ENCODE measurements at regions not wholly inside any gene's neighbourhood (a gene's known extent, or its start where the extent isn't known, plus 50 kb on each side); places are given as distances from the start of the nearest gene placed in this dataset.

- no peak for DNase-seq (ENCODE audit: low read depth)
Measured at GRCh38 chr2:16296331-16297250, 356.2 kb downstream of the MYCN start.

- no peak for DNase-seq (ENCODE audit: low read depth)
Measured at GRCh38 chr2:16296038-16296290, 355.6 kb downstream of the MYCN start.

GRCh38 chr2:16294791-16295190 is 354.4 kb downstream of the MYCN start:
- no peak for DNase-seq (ENCODE audit: low read depth)

GRCh38 chr2:16293871-16294270 is 353.5 kb downstream of the MYCN start:
- no peak for DNase-seq (ENCODE audit: low read depth)

- DNase-seq (ENCODE audit: low read depth): no peak
Measured at GRCh38 chr2:16293398-16293797, 353.0 kb downstream of the MYCN start.

- DNase-seq (ENCODE audit: low read depth): no peak
Measured at GRCh38 chr2:16291731-16292550, 351.6 kb downstream of the MYCN start.

- no peak for DNase-seq (ENCODE audit: low read depth)
Measured at GRCh38 chr2:16291226-16291625, 350.9 kb downstream of the MYCN start.

DNA sequence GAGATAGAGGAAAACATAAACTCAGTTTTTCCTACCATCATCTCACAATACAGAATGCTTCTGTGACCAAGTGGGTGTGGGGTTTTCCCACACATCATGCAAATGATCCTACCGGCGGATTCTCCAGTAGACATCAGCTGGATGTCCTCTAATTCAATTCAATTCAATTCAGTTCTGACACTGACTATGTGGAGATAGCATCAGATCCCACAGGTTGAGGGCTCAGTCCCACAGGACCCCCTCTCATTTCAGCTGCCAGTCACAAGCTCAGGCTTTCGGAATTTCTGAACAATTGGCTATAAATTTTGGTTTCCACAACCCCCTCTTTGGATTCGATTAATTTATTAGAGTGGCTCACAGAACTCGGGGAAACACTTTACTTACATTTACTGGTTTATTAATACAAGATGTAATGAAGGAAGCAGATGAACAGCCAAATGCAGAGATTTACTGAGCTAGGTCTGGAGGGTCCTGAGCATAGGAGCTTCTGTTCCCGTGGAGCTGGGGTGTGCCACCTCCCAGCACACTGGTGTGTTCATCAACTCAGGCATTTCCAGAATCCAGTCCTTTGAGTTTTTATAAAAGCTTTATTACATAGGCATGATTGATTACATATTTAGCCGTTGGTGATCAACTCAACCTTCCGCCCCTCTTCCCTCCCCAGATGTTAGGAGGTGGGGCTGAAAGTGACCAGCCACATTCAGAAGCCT is 350.1 kb downstream of the MYCN start:
- no peak for DNase-seq (ENCODE audit: low read depth)

GRCh38 chr2:16288371-16289112 is 348.2 kb downstream of the MYCN start:
- no peak for DNase-seq (ENCODE audit: low read depth)

DNA sequence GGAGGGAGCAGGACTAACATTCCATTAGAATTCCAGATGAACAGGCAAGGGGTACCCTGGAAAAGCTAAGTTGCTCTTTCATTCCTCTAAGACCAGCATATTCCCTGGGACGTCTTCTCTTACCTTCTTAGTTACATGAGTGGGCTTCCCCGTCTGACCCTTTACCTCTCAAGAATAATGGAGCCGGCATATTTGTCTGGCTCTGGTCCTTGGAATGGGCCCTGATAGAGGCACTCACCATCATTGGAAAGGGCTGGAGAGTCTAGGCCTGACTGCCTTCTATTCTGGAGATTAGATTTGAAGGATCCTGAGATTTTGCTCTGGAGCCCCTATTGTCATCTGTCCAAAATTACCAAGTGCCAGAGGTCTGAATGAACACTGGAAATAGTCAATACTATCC is 347.5 kb downstream of the MYCN start:
- DNase-seq (ENCODE audit: low read depth): no peak

GRCh38 chr2:16287281-16287680 is 346.9 kb downstream of the MYCN start:
- no peak for DNase-seq (ENCODE audit: low read depth)

GRCh38 chr2:16285813-16286510 is 345.6 kb downstream of the MYCN start:
- DNase-seq (ENCODE audit: low read depth): no peak

- DNase-seq (ENCODE audit: low read depth): no peak
Measured at GRCh38 chr2:16284941-16285625, 344.7 kb downstream of the MYCN start.

GRCh38 chr2:16283071-16283850 is 342.9 kb downstream of the MYCN start:
- DNase-seq (ENCODE audit: low read depth): no peak

GRCh38 chr2:16282511-16282910 is 342.2 kb downstream of the MYCN start:
- no peak for DNase-seq (ENCODE audit: low read depth)

GRCh38 chr2:16281451-16282335 is 341.3 kb downstream of the MYCN start:
- DNase-seq (ENCODE audit: low read depth): no peak

DNA sequence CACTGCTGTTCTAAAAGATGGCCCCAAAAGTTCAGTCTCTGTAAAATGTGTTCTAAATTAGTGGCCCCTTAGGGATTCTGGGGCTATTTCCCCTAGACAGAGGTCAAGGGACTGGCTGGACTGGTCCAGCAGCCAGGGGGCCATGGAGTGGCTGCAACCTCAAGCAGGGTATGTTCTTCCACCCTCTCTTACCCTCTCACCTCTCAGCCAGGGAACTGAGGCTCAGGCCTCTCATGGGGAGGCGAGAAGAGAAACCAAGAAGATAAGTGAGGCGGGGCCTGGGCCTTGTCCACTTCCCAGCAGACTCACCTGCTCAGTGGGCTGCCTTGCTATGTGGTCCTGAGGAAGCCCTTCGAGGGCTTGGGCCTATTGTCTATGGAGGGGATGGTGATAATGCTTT is 339.7 kb downstream of the MYCN start:
- DNase-seq (ENCODE audit: low read depth): no peak

GRCh38 chr2:16279641-16280040 is 339.3 kb downstream of the MYCN start:
- DNase-seq (ENCODE audit: low read depth): no peak

- no peak for DNase-seq (ENCODE audit: low read depth)
Measured at GRCh38 chr2:16279201-16279570, 338.8 kb downstream of the MYCN start.

Measured in activated T-helper 9 cell treated with anti-CD3 and anti-CD28 coated beads, Interleukin-2, amount 50 U/mL, for 16 hours (primary cell).